ENCODE measurements at regions not wholly inside any gene's neighbourhood (a gene's known extent, or its start where the extent isn't known, plus 50 kb on each side); places are given as distances from the start of the nearest gene placed in this dataset.

DNA sequence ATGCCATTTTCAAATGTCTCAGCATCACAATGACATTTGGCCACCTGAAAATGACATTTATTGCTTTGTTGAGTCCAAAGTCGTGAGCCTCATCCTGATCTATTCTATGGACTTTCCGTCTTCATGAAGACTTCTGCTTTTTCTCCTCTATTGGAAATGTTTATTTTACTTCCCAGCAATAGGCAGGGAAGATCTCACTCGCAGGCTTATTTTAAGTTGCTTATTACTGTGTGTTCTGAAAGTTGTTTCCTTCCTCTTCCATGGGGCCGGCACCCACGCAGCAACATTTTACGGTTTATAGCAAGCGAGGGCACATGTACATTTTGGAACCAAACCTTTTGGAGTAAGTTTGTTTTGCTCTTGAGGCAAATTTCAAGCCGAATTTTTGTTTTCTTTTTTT, 221.0 kb upstream of the KLF6 start:
- TF ChIP-seq, protein P1, sequence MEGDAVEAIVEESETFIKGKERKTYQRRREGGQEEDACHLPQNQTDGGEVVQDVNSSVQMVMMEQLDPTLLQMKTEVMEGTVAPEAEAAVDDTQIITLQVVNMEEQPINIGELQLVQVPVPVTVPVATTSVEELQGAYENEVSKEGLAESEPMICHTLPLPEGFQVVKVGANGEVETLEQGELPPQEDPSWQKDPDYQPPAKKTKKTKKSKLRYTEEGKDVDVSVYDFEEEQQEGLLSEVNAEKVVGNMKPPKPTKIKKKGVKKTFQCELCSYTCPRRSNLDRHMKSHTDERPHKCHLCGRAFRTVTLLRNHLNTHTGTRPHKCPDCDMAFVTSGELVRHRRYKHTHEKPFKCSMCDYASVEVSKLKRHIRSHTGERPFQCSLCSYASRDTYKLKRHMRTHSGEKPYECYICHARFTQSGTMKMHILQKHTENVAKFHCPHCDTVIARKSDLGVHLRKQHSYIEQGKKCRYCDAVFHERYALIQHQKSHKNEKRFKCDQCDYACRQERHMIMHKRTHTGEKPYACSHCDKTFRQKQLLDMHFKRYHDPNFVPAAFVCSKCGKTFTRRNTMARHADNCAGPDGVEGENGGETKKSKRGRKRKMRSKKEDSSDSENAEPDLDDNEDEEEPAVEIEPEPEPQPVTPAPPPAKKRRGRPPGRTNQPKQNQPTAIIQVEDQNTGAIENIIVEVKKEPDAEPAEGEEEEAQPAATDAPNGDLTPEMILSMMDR (IDR thresholded peaks at IDR 0.05; ENCODE audit: low read depth, low read length), result no peak
- TF ChIP-seq POLR2A (IDR thresholded peaks at IDR 0.05; ENCODE audit: extremely low read depth, insufficient read length) (no peak), MYC (IDR thresholded peaks at IDR 0.05; ENCODE audit: low read depth, low read length) (no peak)
- TF ChIP-seq, protein P2, sequence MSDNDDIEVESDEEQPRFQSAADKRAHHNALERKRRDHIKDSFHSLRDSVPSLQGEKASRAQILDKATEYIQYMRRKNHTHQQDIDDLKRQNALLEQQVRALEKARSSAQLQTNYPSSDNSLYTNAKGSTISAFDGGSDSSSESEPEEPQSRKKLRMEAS (IDR thresholded peaks at IDR 0.05; ENCODE audit: low read depth, low read length), result no peak

Data from NB4 (cell line).